GM23338 (cell line): ENCODE measurements at regions not wholly inside any gene's neighbourhood (a gene's known extent, or its start where the extent isn't known, plus 50 kb on each side); places are given as distances from the start of the nearest gene placed in this dataset.

Source experiments
- ATAC-seq: fragments of 200-7000 bp; cut with Tn5 transposase; 3 replicates; pipeline ENCODE4 v1.9.1; 2020
- DNase-seq: peaks from one replicate; pipeline ENCODE4 v3.0.0-alpha.2; 2015; ENCODE audit warnings: low spot score
- H2AFZ ChIP-seq: fragments of 200-600 bp; sonication (generic); 2 replicates; pipeline ENCODE4 v1.8.0; 2016; ENCODE audit warnings: antibody characterized with exemption, mild to moderate bottlenecking, moderate library complexity
- H3F3A ChIP-seq: fragments of 200-600 bp; sonication (generic); replicated peaks from 2 replicates; pipeline ENCODE4 v1.8.0; 2017; ENCODE audit warnings: antibody characterized with exemption, mixed run types, low read depth
- H3K27ac ChIP-seq: fragments of 200-600 bp; sonication (generic); 2 replicates; pipeline ENCODE4 v1.6.1; 2016; ENCODE audit warnings: low read depth
- H3K27me3 ChIP-seq: fragments of 200-600 bp; sonication (generic); 2 replicates; pipeline ENCODE4 v1.8.0; 2016; ENCODE audit warnings: mild to moderate bottlenecking, mixed run types, moderate library complexity; ENCODE audit not compliant: insufficient read depth
- H3K36me3 ChIP-seq: fragments of 200-600 bp; sonication (generic); 2 replicates; pipeline ENCODE4 v1.8.0; 2016; ENCODE audit warnings: mild to moderate bottlenecking; ENCODE audit not compliant: insufficient read depth
- H3K4me1 ChIP-seq: fragments of 200-600 bp; sonication (generic); 2 replicates; pipeline ENCODE4 v1.8.0; 2016; ENCODE audit warnings: mild to moderate bottlenecking, moderate library complexity; ENCODE audit not compliant: insufficient read depth
- H3K4me2 ChIP-seq: fragments of 200-600 bp; sonication (generic); 2 replicates; pipeline ENCODE4 v1.7.1; 2017; ENCODE audit warnings: mixed run types
- H3K4me3 ChIP-seq: fragments of 200-600 bp; sonication (generic); 2 replicates; pipeline ENCODE4 v1.6.1; 2016; ENCODE audit warnings: mixed run types
- H3K79me2 ChIP-seq: fragments of 200-600 bp; sonication (generic); replicated peaks from 2 replicates; pipeline ENCODE4 v1.8.0; 2017; ENCODE audit warnings: mild to moderate bottlenecking; ENCODE audit not compliant: insufficient read depth
- H3K9me2 ChIP-seq: fragments of 200-600 bp; sonication (generic); 2 replicates; pipeline ENCODE4 v1.8.0; 2017; ENCODE audit not compliant: insufficient read depth
- H4K20me1 ChIP-seq: fragments of 200-600 bp; sonication (generic); replicated peaks from 2 replicates; pipeline ENCODE4 v1.8.0; 2017; ENCODE audit warnings: mild to moderate bottlenecking; ENCODE audit not compliant: insufficient read depth
- H3K27ac Mint-ChIP-seq: 2 replicates; pipeline ENCODE4 v1.8.0; 2020; ENCODE audit warnings: inconsistent platforms, mild to moderate bottlenecking, moderate library complexity, mixed read lengths
- H3K27me3 Mint-ChIP-seq: 3 replicates; pipeline ENCODE4 v1.8.0; 2022; ENCODE audit warnings: low read depth, mild to moderate bottlenecking, moderate library complexity, mixed read lengths, inconsistent platforms; ENCODE audit not compliant: insufficient read depth, poor library complexity
- H3K36me3 Mint-ChIP-seq: 3 replicates; pipeline ENCODE4 v1.8.0; 2021; ENCODE audit warnings: low read depth, mild to moderate bottlenecking, inconsistent platforms, moderate library complexity, mixed read lengths
- H3K4me1 Mint-ChIP-seq: 3 replicates; pipeline ENCODE4 v1.8.0; 2020; ENCODE audit warnings: mild to moderate bottlenecking, inconsistent platforms, mixed read lengths
- H3K4me3 Mint-ChIP-seq: 3 replicates; pipeline ENCODE4 v1.8.0; 2021; ENCODE audit warnings: moderate library complexity, mild to moderate bottlenecking, inconsistent platforms, mixed read lengths
- H3K9me3 Mint-ChIP-seq: 3 replicates; pipeline ENCODE4 v1.8.0; 2020; ENCODE audit warnings: moderate library complexity, mild to moderate bottlenecking, inconsistent platforms, mixed read lengths
- CREB1 ChIP-seq: fragments of 250-450 bp; sonication (Bioruptor Pico); IDR thresholded peaks from 2 replicates; pipeline ENCODE4 v1.5.0; 2020; ENCODE audit warnings: low read depth, mild to moderate bottlenecking, moderate library complexity
- EZH2 ChIP-seq: fragments of 200-600 bp; sonication (generic); IDR thresholded peaks from one replicate; pipeline ENCODE4 v1.8.0; 2017; ENCODE audit warnings: antibody characterized with exemption, mild to moderate bottlenecking, low read depth; ENCODE audit not compliant: unreplicated experiment
- EZH2phosphoT487 ChIP-seq: fragments of 200-600 bp; sonication (generic); IDR thresholded peaks from one replicate; pipeline ENCODE4 v1.8.1; 2018; ENCODE audit warnings: antibody characterized with exemption; ENCODE audit not compliant: unreplicated experiment
- JUNB ChIP-seq: IDR thresholded peaks from one replicate; pipeline ENCODE4 v1.6.1; 2016; ENCODE audit warnings: antibody characterized with exemption; ENCODE audit not compliant: unreplicated experiment
- NANOG ChIP-seq: IDR thresholded peaks from 2 replicates; pipeline ENCODE4 v1.6.1; 2016; ENCODE audit warnings: antibody characterized with exemption, borderline replicate concordance
- POLR2AphosphoS5 ChIP-seq: IDR thresholded peaks from 2 replicates; pipeline ENCODE4 v1.6.1; 2016; ENCODE audit warnings: antibody characterized with exemption, low read depth
- STAT1 ChIP-seq: IDR thresholded peaks from one replicate; pipeline ENCODE4 v1.6.1; 2016; ENCODE audit warnings: antibody characterized with exemption; ENCODE audit not compliant: unreplicated experiment
- ZNF114 ChIP-seq: fragments of 250-450 bp; sonication (Bioruptor Pico); IDR thresholded peaks from 2 replicates; pipeline ENCODE4 v1.5.0; 2020; ENCODE audit warnings: mild to moderate bottlenecking, moderate library complexity
- ZNF331 ChIP-seq: fragments of 250-450 bp; sonication (Bioruptor Pico); IDR thresholded peaks from 2 replicates; pipeline ENCODE4 v1.5.0; 2020; ENCODE audit warnings: low read depth, mild to moderate bottlenecking, moderate library complexity
- TF ChIP-seq, protein P1 (sequence below): IDR thresholded peaks from one replicate; pipeline ENCODE4 v1.6.1; 2018; ENCODE audit warnings: antibody characterized with exemption; ENCODE audit not compliant: unreplicated experiment
- TF ChIP-seq, protein P2 (sequence below): fragments of 250-450 bp; sonication (Bioruptor Pico); IDR thresholded peaks from 2 replicates; pipeline ENCODE4 v1.5.0; 2020; ENCODE audit warnings: mild to moderate bottlenecking, moderate library complexity
- TF ChIP-seq, protein P3 (sequence below): IDR thresholded peaks from 2 replicates; pipeline ENCODE4 v1.6.1; 2016; ENCODE audit warnings: antibody characterized with exemption
- TF ChIP-seq, protein P4 (sequence below), 2 experiments: fragments of 200-600 bp in 1 of 2; sonication (generic) in 1 of 2; conservative IDR thresholded peaks; 2 replicates each; pipeline versions ENCODE4 v1.5.1 to v1.6.1; 2016 to 2017; ENCODE audit warnings: antibody characterized with exemption in 2 of 2, low read depth in 2 of 2, mild to moderate bottlenecking in 2 of 2, moderate library complexity in 1 of 2

DNA sequence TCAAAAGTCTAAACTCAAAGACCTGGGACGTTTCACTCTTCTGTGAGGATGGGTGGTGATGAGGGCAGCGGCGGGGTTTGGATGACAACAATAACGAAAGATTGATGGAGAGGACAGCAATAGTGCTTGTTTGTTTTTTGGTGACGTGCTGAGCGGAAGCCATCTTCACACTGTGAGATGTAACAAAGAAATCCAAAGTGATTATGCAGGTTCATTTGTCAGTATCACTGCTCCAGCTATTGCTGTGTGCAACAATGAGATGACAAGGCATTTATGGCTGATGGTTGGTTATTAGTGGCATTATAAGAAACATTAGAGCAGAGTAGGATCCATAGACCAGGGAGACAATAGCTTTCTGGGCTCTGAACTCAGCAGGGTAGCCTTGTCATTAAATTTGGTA is 306.7 kb downstream of the RNF144B start:
- ATAC-seq (no peak), DNase-seq (no peak)
- Mint-ChIP-seq H3K27ac (peak overlapping the region; percentile 2; the same call in 1 of the 2 replicates), H3K36me3 (no peaks in the 10 kb centered on the region), H3K4me3 (no peak overlapping the region), H3K4me1 (peaks cover 16% of the 10 kb centered on the region), H3K27me3 (no peaks in the 10 kb centered on the region), H3K9me3 (no peaks in the 10 kb centered on the region)
- H3K4me1 ChIP-seq: peaks cover 13% of the 10 kb centered on the region
- no peaks in the 10 kb centered on the region for H4K20me1 ChIP-seq
- no peaks in the 10 kb centered on the region for H3K36me3 ChIP-seq
- no peaks in the 10 kb centered on the region for H3F3A ChIP-seq
- no peaks in the 10 kb centered on the region for H3K79me2 ChIP-seq
- H3K27ac ChIP-seq: no peak overlapping the region
- no peaks in the 10 kb centered on the region for H3K27me3 ChIP-seq
- H3K4me3 ChIP-seq: no peak overlapping the region
- 0 out of 2 replicates have a peak overlapping the region, but pooled peaks have one; percentile 9 for H3K4me2 ChIP-seq
- no peak for TF ChIP-seq POLR2AphosphoS5
- TF ChIP-seq ZNF331 (CRISPR knock-in tag): no peak
- no peak for TF ChIP-seq STAT1
- no peak for TF ChIP-seq CREB1 (CRISPR knock-in tag)
- TF ChIP-seq, protein P1, sequence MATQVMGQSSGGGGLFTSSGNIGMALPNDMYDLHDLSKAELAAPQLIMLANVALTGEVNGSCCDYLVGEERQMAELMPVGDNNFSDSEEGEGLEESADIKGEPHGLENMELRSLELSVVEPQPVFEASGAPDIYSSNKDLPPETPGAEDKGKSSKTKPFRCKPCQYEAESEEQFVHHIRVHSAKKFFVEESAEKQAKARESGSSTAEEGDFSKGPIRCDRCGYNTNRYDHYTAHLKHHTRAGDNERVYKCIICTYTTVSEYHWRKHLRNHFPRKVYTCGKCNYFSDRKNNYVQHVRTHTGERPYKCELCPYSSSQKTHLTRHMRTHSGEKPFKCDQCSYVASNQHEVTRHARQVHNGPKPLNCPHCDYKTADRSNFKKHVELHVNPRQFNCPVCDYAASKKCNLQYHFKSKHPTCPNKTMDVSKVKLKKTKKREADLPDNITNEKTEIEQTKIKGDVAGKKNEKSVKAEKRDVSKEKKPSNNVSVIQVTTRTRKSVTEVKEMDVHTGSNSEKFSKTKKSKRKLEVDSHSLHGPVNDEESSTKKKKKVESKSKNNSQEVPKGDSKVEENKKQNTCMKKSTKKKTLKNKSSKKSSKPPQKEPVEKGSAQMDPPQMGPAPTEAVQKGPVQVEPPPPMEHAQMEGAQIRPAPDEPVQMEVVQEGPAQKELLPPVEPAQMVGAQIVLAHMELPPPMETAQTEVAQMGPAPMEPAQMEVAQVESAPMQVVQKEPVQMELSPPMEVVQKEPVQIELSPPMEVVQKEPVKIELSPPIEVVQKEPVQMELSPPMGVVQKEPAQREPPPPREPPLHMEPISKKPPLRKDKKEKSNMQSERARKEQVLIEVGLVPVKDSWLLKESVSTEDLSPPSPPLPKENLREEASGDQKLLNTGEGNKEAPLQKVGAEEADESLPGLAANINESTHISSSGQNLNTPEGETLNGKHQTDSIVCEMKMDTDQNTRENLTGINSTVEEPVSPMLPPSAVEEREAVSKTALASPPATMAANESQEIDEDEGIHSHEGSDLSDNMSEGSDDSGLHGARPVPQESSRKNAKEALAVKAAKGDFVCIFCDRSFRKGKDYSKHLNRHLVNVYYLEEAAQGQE: no peak
- no peak for TF ChIP-seq EZH2
- no peak for TF ChIP-seq ZNF114
- TF ChIP-seq, protein P2, sequence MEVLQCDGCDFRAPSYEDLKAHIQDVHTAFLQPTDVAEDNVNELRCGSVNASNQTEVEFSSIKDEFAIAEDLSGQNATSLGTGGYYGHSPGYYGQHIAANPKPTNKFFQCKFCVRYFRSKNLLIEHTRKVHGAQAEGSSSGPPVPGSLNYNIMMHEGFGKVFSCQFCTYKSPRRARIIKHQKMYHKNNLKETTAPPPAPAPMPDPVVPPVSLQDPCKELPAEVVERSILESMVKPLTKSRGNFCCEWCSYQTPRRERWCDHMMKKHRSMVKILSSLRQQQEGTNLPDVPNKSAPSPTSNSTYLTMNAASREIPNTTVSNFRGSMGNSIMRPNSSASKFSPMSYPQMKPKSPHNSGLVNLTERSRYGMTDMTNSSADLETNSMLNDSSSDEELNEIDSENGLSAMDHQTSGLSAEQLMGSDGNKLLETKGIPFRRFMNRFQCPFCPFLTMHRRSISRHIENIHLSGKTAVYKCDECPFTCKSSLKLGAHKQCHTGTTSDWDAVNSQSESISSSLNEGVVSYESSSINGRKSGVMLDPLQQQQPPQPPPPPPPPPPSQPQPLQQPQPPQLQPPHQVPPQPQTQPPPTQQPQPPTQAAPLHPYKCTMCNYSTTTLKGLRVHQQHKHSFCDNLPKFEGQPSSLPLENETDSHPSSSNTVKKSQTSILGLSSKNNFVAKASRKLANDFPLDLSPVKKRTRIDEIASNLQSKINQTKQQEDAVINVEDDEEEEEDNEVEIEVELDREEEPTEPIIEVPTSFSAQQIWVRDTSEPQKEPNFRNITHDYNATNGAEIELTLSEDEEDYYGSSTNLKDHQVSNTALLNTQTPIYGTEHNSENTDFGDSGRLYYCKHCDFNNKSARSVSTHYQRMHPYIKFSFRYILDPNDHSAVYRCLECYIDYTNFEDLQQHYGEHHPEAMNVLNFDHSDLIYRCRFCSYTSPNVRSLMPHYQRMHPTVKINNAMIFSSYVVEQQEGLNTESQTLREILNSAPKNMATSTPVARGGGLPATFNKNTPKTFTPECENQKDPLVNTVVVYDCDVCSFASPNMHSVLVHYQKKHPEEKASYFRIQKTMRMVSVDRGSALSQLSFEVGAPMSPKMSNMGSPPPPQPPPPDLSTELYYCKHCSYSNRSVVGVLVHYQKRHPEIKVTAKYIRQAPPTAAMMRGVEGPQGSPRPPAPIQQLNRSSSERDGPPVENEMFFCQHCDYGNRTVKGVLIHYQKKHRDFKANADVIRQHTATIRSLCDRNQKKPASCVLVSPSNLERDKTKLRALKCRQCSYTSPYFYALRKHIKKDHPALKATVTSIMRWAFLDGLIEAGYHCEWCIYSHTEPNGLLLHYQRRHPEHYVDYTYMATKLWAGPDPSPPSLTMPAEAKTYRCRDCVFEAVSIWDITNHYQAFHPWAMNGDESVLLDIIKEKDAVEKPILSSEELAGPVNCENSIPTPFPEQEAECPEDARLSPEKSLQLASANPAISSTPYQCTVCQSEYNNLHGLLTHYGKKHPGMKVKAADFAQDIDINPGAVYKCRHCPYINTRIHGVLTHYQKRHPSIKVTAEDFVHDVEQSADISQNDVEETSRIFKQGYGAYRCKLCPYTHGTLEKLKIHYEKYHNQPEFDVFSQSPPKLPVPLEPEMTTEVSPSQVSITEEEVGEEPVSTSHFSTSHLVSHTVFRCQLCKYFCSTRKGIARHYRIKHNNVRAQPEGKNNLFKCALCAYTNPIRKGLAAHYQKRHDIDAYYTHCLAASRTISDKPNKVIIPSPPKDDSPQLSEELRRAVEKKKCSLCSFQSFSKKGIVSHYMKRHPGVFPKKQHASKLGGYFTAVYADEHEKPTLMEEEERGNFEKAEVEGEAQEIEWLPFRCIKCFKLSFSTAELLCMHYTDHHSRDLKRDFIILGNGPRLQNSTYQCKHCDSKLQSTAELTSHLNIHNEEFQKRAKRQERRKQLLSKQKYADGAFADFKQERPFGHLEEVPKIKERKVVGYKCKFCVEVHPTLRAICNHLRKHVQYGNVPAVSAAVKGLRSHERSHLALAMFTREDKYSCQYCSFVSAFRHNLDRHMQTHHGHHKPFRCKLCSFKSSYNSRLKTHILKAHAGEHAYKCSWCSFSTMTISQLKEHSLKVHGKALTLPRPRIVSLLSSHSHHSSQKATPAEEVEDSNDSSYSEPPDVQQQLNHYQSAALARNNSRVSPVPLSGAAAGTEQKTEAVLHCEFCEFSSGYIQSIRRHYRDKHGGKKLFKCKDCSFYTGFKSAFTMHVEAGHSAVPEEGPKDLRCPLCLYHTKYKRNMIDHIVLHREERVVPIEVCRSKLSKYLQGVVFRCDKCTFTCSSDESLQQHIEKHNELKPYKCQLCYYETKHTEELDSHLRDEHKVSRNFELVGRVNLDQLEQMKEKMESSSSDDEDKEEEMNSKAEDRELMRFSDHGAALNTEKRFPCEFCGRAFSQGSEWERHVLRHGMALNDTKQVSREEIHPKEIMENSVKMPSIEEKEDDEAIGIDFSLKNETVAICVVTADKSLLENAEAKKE (CRISPR knock-in tag): no peak
- TF ChIP-seq, protein P3, sequence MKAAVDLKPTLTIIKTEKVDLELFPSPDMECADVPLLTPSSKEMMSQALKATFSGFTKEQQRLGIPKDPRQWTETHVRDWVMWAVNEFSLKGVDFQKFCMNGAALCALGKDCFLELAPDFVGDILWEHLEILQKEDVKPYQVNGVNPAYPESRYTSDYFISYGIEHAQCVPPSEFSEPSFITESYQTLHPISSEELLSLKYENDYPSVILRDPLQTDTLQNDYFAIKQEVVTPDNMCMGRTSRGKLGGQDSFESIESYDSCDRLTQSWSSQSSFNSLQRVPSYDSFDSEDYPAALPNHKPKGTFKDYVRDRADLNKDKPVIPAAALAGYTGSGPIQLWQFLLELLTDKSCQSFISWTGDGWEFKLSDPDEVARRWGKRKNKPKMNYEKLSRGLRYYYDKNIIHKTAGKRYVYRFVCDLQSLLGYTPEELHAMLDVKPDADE: no peak
- TF ChIP-seq, protein P4, sequence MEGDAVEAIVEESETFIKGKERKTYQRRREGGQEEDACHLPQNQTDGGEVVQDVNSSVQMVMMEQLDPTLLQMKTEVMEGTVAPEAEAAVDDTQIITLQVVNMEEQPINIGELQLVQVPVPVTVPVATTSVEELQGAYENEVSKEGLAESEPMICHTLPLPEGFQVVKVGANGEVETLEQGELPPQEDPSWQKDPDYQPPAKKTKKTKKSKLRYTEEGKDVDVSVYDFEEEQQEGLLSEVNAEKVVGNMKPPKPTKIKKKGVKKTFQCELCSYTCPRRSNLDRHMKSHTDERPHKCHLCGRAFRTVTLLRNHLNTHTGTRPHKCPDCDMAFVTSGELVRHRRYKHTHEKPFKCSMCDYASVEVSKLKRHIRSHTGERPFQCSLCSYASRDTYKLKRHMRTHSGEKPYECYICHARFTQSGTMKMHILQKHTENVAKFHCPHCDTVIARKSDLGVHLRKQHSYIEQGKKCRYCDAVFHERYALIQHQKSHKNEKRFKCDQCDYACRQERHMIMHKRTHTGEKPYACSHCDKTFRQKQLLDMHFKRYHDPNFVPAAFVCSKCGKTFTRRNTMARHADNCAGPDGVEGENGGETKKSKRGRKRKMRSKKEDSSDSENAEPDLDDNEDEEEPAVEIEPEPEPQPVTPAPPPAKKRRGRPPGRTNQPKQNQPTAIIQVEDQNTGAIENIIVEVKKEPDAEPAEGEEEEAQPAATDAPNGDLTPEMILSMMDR (conservative IDR thresholded peaks at IDR 0.05; ENCODE audit: low read depth in 2 of 2): no peak
- TF ChIP-seq JUNB: no peak
- TF ChIP-seq EZH2phosphoT487: no peak
- no peak for TF ChIP-seq NANOG
- H3K9me2 ChIP-seq: no peaks in the 10 kb centered on the region
- H2AFZ ChIP-seq: peak overlapping the region; percentile 19
